ENCODE measurements at regions not wholly inside any gene's neighbourhood (a gene's known extent, or its start where the extent isn't known, plus 50 kb on each side); places are given as distances from the start of the nearest gene placed in this dataset.
"Not testable (repeated sequence)": the region's sequence is repeated elsewhere in the genome, so short reads cannot be mapped to it uniquely, and the experiment has no call there.

DNA sequence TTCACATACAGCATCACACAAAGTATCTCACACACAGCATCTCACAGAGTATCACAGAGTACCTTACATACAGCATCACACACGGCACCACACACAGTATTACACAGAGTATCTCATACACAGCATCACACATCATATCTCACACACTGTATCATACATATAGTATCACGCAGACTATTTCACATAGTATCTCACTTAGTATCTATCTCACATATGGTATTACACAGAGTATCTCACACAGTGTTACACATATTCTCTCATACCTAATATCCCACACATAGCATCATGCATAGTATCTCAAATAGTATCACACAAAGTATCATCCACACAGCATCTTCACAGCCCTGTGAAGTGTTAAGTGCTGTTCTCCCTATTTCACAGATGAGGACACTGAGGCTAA lies 121.5 kb upstream of the RAB4A start:
- no peak overlapping the region for H3K9ac ChIP-seq
- H3K4me3 ChIP-seq (IDR thresholded peaks at IDR 0.05; ENCODE audit: insufficient read depth, low read depth, low read length): no peak overlapping the region
- TF ChIP-seq, protein P1, sequence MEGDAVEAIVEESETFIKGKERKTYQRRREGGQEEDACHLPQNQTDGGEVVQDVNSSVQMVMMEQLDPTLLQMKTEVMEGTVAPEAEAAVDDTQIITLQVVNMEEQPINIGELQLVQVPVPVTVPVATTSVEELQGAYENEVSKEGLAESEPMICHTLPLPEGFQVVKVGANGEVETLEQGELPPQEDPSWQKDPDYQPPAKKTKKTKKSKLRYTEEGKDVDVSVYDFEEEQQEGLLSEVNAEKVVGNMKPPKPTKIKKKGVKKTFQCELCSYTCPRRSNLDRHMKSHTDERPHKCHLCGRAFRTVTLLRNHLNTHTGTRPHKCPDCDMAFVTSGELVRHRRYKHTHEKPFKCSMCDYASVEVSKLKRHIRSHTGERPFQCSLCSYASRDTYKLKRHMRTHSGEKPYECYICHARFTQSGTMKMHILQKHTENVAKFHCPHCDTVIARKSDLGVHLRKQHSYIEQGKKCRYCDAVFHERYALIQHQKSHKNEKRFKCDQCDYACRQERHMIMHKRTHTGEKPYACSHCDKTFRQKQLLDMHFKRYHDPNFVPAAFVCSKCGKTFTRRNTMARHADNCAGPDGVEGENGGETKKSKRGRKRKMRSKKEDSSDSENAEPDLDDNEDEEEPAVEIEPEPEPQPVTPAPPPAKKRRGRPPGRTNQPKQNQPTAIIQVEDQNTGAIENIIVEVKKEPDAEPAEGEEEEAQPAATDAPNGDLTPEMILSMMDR (conservative IDR thresholded peaks at IDR 0.05; ENCODE audit: low read depth, low read length): no peak
- no peaks in the 10 kb centered on the region for H3K36me3 ChIP-seq (ENCODE audit: insufficient read depth)
- H2AFZ ChIP-seq (ENCODE audit: low read depth): no peak overlapping the region
- no peaks in the 10 kb centered on the region for H3K4me1 ChIP-seq (ENCODE audit: low read depth, poor library complexity, severe bottlenecking)
- H3K4me2 ChIP-seq: no peak overlapping the region
- H4K20me1 ChIP-seq (ENCODE audit: insufficient read depth): no peaks in the 10 kb centered on the region
- no peak overlapping the region for H3K27ac ChIP-seq
- H3K27me3 ChIP-seq (ENCODE audit: insufficient read depth, low read depth): no peaks in the 10 kb centered on the region
- H3K79me2 ChIP-seq (ENCODE audit: insufficient read depth, low read depth): no peaks in the 10 kb centered on the region

DNA sequence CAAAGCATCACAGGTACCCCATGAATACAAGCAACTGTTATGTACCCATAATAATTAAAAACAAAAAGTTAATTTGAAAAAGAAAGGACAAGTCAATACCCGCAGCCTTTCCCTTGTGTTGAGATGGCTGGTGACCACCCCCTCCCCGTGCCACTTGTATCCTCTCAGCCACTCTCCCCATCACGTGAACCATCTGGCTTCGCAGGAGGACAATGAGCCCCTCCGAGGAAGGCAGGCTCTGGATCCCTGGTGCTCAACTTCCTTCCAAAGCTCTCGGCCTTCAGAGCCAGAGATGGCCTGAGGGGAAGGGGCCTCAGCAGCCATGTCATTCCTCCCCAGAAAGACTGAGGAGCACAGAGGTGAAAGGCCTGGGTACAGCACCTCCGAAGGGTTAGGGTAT lies 120.4 kb upstream of the RAB4A start:
- Histone ChIP-seq H4K20me1 (ENCODE audit: insufficient read depth) (no peaks in the 10 kb centered on the region), H3K4me2 (no peak overlapping the region), H2AFZ (ENCODE audit: low read depth) (no peak overlapping the region), H3K4me1 (ENCODE audit: low read depth, poor library complexity, severe bottlenecking) (no peaks in the 10 kb centered on the region), H3K79me2 (ENCODE audit: insufficient read depth, low read depth) (no peaks in the 10 kb centered on the region), H3K9ac (no peak overlapping the region), H3K27ac (no peak overlapping the region), H3K27me3 (ENCODE audit: insufficient read depth, low read depth) (no peaks in the 10 kb centered on the region), H3K4me3 (IDR thresholded peaks at IDR 0.05; ENCODE audit: insufficient read depth, low read depth, low read length) (no peak overlapping the region), H3K36me3 (ENCODE audit: insufficient read depth) (no peaks in the 10 kb centered on the region)
- TF ChIP-seq, protein P1 (conservative IDR thresholded peaks at IDR 0.05; ENCODE audit: low read depth, low read length): no peak

DNA sequence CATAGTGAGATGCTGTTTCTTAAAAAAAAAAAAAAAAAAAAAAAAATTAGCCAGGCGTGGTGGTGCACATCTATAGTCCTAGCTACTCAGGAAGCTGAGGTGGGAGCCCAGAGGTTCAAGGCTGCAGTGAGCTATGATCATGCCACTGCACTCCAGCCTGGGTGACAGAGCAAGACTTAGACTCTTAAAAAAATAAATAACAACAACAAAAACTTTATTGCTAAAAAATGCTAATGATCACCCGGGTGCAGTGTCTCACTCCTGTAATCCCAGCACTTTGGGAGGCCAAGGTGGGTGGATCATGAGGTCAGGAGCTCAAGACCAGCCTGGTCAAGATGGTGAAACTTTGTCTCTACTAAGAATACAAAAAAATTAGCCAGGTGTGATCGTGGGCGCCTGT lies 119.5 kb upstream of the RAB4A start:
- not testable (repeated sequence) for H3K4me1 ChIP-seq (ENCODE audit: low read depth, poor library complexity, severe bottlenecking); H3K4me2 ChIP-seq; H3K4me3 ChIP-seq (IDR thresholded peaks at IDR 0.05; ENCODE audit: insufficient read depth, low read depth, low read length); H2AFZ ChIP-seq (ENCODE audit: low read depth); H3K9ac ChIP-seq; H3K27me3 ChIP-seq (ENCODE audit: insufficient read depth, low read depth); H3K79me2 ChIP-seq (ENCODE audit: insufficient read depth, low read depth); H3K36me3 ChIP-seq (ENCODE audit: insufficient read depth); H3K27ac ChIP-seq; H4K20me1 ChIP-seq (ENCODE audit: insufficient read depth)

DNA sequence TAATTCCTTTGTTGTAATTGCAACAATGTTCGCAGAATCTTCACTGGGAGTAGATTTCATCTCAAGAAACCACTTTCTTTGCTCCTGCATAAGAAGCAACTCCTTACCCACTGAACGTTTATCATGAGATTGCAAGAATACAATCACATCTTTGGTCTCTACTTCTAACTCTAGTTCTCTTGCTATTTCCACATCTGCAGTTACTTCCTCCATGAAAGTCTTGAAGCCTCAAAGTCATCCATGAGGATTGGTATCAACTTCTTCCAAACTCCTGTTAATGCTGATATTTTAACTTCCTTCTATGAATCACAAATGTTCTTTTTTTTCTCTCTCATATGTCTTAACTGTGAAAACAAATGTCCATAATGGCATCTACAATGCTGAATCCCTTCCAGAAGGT lies 118.6 kb upstream of the RAB4A start:
- Histone ChIP-seq H3K36me3 (ENCODE audit: insufficient read depth) (no peaks in the 10 kb centered on the region), H3K4me3 (IDR thresholded peaks at IDR 0.05; ENCODE audit: insufficient read depth, low read depth, low read length) (no peak overlapping the region), H3K27me3 (ENCODE audit: insufficient read depth, low read depth) (no peaks in the 10 kb centered on the region), H3K79me2 (ENCODE audit: insufficient read depth, low read depth) (no peaks in the 10 kb centered on the region), H3K4me1 (ENCODE audit: low read depth, poor library complexity, severe bottlenecking) (no peaks in the 10 kb centered on the region), H2AFZ (ENCODE audit: low read depth) (no peak overlapping the region), H3K9ac (no peak overlapping the region), H3K27ac (no peak overlapping the region), H3K4me2 (no peak overlapping the region), H4K20me1 (ENCODE audit: insufficient read depth) (no peaks in the 10 kb centered on the region)
- TF ChIP-seq, protein P1 (conservative IDR thresholded peaks at IDR 0.05; ENCODE audit: low read depth, low read length): no peak

DNA sequence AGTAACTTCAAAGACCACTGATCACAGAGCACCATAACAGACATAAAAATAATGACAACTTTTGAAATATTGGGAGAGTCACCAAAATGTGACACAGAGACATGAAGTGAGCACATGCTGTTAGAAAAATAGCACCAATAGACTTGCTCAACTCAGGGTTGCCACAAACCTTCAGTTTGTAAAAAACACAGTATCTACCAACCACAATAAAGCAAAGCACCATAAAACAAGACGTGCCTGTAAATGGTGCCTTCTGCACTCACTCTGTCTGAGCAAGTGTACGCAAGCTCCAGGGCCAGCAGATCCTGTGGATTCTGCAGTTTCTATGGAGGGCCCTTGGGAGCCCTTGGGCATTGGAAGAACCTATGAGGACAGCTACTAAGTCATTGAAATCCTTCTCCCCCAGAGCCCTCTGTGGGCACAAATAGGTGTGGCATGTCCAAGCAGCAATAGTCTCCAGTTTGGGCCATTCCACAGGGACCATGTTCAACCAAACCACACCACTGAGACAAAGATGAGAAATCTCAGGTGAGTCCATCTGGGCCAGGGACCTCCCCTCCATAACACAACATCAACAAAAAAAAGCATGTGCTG lies 116.9 kb upstream of the RAB4A start:
- no peak overlapping the region for H3K27ac ChIP-seq
- H3K36me3 ChIP-seq (ENCODE audit: insufficient read depth): no peaks in the 10 kb centered on the region
- no peak overlapping the region for H2AFZ ChIP-seq (ENCODE audit: low read depth)
- TF ChIP-seq, protein P1 (conservative IDR thresholded peaks at IDR 0.05; ENCODE audit: low read depth, low read length): no peak
- H3K79me2 ChIP-seq (ENCODE audit: insufficient read depth, low read depth): no peaks in the 10 kb centered on the region
- H3K9ac ChIP-seq: no peak overlapping the region
- H3K4me2 ChIP-seq: no peak overlapping the region
- H3K4me3 ChIP-seq (IDR thresholded peaks at IDR 0.05; ENCODE audit: insufficient read depth, low read depth, low read length): no peak overlapping the region
- no peaks in the 10 kb centered on the region for H3K4me1 ChIP-seq (ENCODE audit: low read depth, poor library complexity, severe bottlenecking)
- H3K27me3 ChIP-seq (ENCODE audit: insufficient read depth, low read depth): no peaks in the 10 kb centered on the region
- no peaks in the 10 kb centered on the region for H4K20me1 ChIP-seq (ENCODE audit: insufficient read depth)
